ENCODE measurements at regions not wholly inside any gene's neighbourhood (a gene's known extent, or its start where the extent isn't known, plus 50 kb on each side); places are given as distances from the start of the nearest gene placed in this dataset.

DNA sequence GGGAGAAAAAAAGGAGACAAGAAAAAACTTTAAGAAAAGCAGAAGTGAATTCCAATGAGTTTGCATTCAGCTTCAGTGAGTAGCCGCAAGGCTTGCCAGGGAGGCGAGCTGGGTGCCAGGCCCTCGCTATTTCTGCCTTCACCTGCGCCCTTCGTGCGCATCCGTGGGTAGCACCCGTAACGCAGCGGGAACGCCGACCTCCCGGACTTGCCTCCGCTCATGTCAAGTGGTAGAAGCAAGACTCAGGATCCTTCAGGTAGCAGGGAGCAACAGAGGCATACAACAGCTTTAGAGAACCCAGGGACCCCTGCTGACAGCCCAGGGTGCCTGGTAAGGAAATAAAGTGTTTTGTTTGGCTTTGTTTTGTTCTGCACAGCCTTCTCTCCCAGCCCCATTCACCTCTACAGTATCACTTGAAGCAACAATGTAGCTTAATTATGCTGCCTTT, 140.0 kb upstream of the BCOR start:
- TF ChIP-seq JUN (IDR thresholded peaks at IDR 0.05; ENCODE audit: borderline replicate concordance, insufficient read depth, insufficient read length, low read depth) (no peak), POLR2A (IDR thresholded peaks at IDR 0.05; ENCODE audit: low read depth, low read length) (no peak), MYC (IDR thresholded peaks at IDR 0.05; ENCODE audit: low read depth, low read length) (no peak)
- no peak overlapping the region for H3K4me2 ChIP-seq (ENCODE audit: insufficient read depth, low read length)
- no peak for FAIRE-seq
- H4K20me1 ChIP-seq (replicated peaks; ENCODE audit: control insufficient read depth, extremely low read depth, insufficient read depth, low read length), result no peaks in the 10 kb centered on the region
- intact Hi-C loops (cut with micrococcal nuclease), result no loop called here
- H3K4me3 ChIP-seq (replicated peaks in 1 of 3; ENCODE audit: insufficient read depth in 1 of 3, low read depth in 1 of 3, low read length in 3 of 3), result no peak overlapping the region
- BruUV-seq (replicated peaks), result no TSS peak
- H3K79me2 ChIP-seq (ENCODE audit: control insufficient read depth, insufficient read depth, low read length), result no peaks in the 10 kb centered on the region
- no peak overlapping the region for H3K9ac ChIP-seq (replicated peaks; ENCODE audit: extremely low read depth, insufficient read depth, low read length)
- no peak overlapping the region for H3K27ac ChIP-seq (ENCODE audit: insufficient read depth, low read depth, low read length)
- H2AFZ ChIP-seq (ENCODE audit: low read depth, low read length), result no peak overlapping the region
- H3K9me3 ChIP-seq (replicated peaks; ENCODE audit: control insufficient read depth, insufficient read depth, low read length), result no peaks in the 10 kb centered on the region
- H3K27me3 ChIP-seq (ENCODE audit: control insufficient read depth in 2 of 2, insufficient read depth in 2 of 2, low read length in 2 of 2), result no peaks in the 10 kb centered on the region
- no peaks in the 10 kb centered on the region for H3K4me1 ChIP-seq (ENCODE audit: control insufficient read depth, extremely low read depth, insufficient read depth, low read length)
- no peak for DNase-seq (ENCODE audit: low read depth, low spot score)
- ChIA-PET POLR2A (no interaction called here), CTCF (no interaction called here)
- no peaks in the 10 kb centered on the region for H3K36me3 ChIP-seq (ENCODE audit: control insufficient read depth in 2 of 2, extremely low read depth in 1 of 2, insufficient read depth in 2 of 2, low read length in 2 of 2)
- no peaks in the 10 kb centered on the region for H3K9me1 ChIP-seq (replicated peaks; ENCODE audit: control insufficient read depth, extremely low read depth, insufficient read depth, low read length)
- dilution Hi-C loops (cut with MboI; ENCODE audit: extremely low pct_ligation_motif_present, low sequenced_read_pairs), result no loop called here

DNA sequence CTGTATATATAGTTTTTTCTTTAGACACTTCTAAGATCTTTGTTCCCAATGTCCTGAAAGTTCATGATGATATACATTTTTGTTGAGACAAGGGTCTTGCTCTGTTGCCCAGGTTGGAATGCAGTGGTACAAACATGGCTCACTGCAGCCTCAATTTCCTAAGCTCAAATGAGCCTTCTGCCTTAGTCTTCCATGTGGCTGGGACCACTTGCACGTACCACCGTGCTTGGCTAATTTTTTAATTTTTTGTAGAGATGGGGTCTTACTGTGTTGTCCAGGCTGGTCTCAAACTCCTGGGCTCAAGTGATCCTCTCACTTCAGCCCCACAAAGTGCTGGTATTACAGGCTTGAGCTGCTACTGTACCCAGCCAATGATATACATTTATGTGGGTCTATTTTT, 132.9 kb upstream of the BCOR start:
- CTCF ChIA-PET, result no interaction called here
- dilution Hi-C loops (cut with MboI; ENCODE audit: extremely low pct_ligation_motif_present, low sequenced_read_pairs), result no loop called here
- Histone ChIP-seq H3K9ac (replicated peaks; ENCODE audit: extremely low read depth, insufficient read depth, low read length) (no peak overlapping the region), H3K9me3 (replicated peaks; ENCODE audit: control insufficient read depth, insufficient read depth, low read length) (no peaks in the 10 kb centered on the region), H3K27ac (ENCODE audit: insufficient read depth, low read depth, low read length) (no peak overlapping the region), H3K79me2 (ENCODE audit: control insufficient read depth, insufficient read depth, low read length) (no peaks in the 10 kb centered on the region), H3K9me1 (replicated peaks; ENCODE audit: control insufficient read depth, extremely low read depth, insufficient read depth, low read length) (no peaks in the 10 kb centered on the region), H4K20me1 (replicated peaks; ENCODE audit: control insufficient read depth, extremely low read depth, insufficient read depth, low read length) (no peaks in the 10 kb centered on the region), H3K4me3 (replicated peaks in 1 of 3; ENCODE audit: insufficient read depth in 1 of 3, low read depth in 1 of 3, low read length in 3 of 3) (no peak overlapping the region), H3K36me3 (ENCODE audit: control insufficient read depth in 2 of 2, extremely low read depth in 1 of 2, insufficient read depth in 2 of 2, low read length in 2 of 2) (no peaks in the 10 kb centered on the region), H3K27me3 (ENCODE audit: control insufficient read depth in 2 of 2, insufficient read depth in 2 of 2, low read length in 2 of 2) (no peaks in the 10 kb centered on the region), H3K4me1 (ENCODE audit: control insufficient read depth, extremely low read depth, insufficient read depth, low read length) (no peaks in the 10 kb centered on the region), H2AFZ (ENCODE audit: low read depth, low read length) (no peak overlapping the region), H3K4me2 (ENCODE audit: insufficient read depth, low read length) (no peak overlapping the region)
- TF ChIP-seq FOS (IDR thresholded peaks at IDR 0.05; ENCODE audit: borderline replicate concordance, insufficient read depth, low read length) (no peak), POLR2AphosphoS5 (IDR thresholded peaks at IDR 0.05; ENCODE audit: insufficient read depth, low read depth, low read length) (no peak), JUN (IDR thresholded peaks at IDR 0.05; ENCODE audit: borderline replicate concordance, insufficient read depth, insufficient read length, low read depth) (no peak), POLR2A (IDR thresholded peaks at IDR 0.05; ENCODE audit: low read depth, low read length) (no peak), MYC (IDR thresholded peaks at IDR 0.05; ENCODE audit: low read depth, low read length) (no peak)
- TF ChIP-seq, protein P1, sequence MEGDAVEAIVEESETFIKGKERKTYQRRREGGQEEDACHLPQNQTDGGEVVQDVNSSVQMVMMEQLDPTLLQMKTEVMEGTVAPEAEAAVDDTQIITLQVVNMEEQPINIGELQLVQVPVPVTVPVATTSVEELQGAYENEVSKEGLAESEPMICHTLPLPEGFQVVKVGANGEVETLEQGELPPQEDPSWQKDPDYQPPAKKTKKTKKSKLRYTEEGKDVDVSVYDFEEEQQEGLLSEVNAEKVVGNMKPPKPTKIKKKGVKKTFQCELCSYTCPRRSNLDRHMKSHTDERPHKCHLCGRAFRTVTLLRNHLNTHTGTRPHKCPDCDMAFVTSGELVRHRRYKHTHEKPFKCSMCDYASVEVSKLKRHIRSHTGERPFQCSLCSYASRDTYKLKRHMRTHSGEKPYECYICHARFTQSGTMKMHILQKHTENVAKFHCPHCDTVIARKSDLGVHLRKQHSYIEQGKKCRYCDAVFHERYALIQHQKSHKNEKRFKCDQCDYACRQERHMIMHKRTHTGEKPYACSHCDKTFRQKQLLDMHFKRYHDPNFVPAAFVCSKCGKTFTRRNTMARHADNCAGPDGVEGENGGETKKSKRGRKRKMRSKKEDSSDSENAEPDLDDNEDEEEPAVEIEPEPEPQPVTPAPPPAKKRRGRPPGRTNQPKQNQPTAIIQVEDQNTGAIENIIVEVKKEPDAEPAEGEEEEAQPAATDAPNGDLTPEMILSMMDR (IDR thresholded peaks at IDR 0.05; ENCODE audit: extremely low read depth in 1 of 2, insufficient read depth in 1 of 2, low read depth in 1 of 2, low read length in 2 of 2), result no peak
- TF ChIP-seq, protein P2, sequence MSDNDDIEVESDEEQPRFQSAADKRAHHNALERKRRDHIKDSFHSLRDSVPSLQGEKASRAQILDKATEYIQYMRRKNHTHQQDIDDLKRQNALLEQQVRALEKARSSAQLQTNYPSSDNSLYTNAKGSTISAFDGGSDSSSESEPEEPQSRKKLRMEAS (IDR thresholded peaks at IDR 0.05; ENCODE audit: insufficient read depth, insufficient read length), result no peak
- DNase-seq (ENCODE audit: low read depth, low spot score) (no peak), FAIRE-seq (no peak)
- no TSS peak for BruUV-seq (replicated peaks)
- POLR2A ChIA-PET, result no interaction called here
- intact Hi-C loops (cut with micrococcal nuclease), result no loop called here

Data from endothelial cell of umbilical vein (primary cell).